ENCODE measurements at regions not wholly inside any gene's neighbourhood (a gene's known extent, or its start where the extent isn't known, plus 50 kb on each side); places are given as distances from the start of the nearest gene placed in this dataset.

DNA sequence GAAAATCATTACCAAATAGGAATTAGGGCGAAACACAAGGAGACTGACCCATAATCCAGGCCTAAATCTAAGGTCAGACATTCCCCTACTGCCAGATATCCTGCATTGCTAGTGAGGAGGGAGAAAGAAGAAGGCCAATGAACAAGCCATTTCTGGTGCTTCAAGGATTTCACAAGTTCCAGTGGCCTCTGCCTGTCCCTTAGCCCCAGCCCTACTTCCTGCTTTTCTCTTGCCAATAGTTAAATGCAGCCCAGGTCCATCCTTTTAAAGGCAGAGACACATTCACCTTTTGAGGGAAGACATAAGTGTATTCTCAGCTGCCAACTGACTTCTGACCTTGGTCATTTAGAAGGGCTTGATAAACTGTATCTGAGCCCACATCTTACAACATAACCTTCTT, 135.8 kb downstream of the ZNF621 start:
- TF ChIP-seq, protein P1, sequence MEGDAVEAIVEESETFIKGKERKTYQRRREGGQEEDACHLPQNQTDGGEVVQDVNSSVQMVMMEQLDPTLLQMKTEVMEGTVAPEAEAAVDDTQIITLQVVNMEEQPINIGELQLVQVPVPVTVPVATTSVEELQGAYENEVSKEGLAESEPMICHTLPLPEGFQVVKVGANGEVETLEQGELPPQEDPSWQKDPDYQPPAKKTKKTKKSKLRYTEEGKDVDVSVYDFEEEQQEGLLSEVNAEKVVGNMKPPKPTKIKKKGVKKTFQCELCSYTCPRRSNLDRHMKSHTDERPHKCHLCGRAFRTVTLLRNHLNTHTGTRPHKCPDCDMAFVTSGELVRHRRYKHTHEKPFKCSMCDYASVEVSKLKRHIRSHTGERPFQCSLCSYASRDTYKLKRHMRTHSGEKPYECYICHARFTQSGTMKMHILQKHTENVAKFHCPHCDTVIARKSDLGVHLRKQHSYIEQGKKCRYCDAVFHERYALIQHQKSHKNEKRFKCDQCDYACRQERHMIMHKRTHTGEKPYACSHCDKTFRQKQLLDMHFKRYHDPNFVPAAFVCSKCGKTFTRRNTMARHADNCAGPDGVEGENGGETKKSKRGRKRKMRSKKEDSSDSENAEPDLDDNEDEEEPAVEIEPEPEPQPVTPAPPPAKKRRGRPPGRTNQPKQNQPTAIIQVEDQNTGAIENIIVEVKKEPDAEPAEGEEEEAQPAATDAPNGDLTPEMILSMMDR (IDR thresholded peaks at IDR 0.05; ENCODE audit: control extremely low read depth in 1 of 3, insufficient read depth in 1 of 3, low read depth in 1 of 3, low read length in 3 of 3), result no peak
- TF ChIP-seq, protein P2, sequence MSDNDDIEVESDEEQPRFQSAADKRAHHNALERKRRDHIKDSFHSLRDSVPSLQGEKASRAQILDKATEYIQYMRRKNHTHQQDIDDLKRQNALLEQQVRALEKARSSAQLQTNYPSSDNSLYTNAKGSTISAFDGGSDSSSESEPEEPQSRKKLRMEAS (IDR thresholded peaks at IDR 0.05), result no peak
- TF ChIP-seq CHD2 (IDR thresholded peaks at IDR 0.05; ENCODE audit: low read length) (no peak), SIX5 (IDR thresholded peaks at IDR 0.05; ENCODE audit: low read depth, low read length) (no peak), RNF2 (IDR thresholded peaks at IDR 0.05; ENCODE audit: borderline replicate concordance, low read depth, low read length, missing control alignments, poor library complexity, severe bottlenecking) (no peak), CREB1 (IDR thresholded peaks at IDR 0.05) (no peak), EZH2 (IDR thresholded peaks at IDR 0.05; ENCODE audit: low read depth, low read length, severe bottlenecking) (no peak)
